ENCODE measurements at regions not wholly inside any gene's neighbourhood (a gene's known extent, or its start where the extent isn't known, plus 50 kb on each side); places are given as distances from the start of the nearest gene placed in this dataset.

GRCh38 chr2:144133936-144134665, 385.8 kb downstream of the ZEB2 start:
- Histone ChIP-seq H3K9ac (ENCODE audit: insufficient read depth, low read length, poor library complexity, severe bottlenecking) (no peak overlapping the region), H2AFZ (ENCODE audit: insufficient read depth, low read depth, low read length, poor library complexity, severe bottlenecking) (no peak overlapping the region), H3K27ac (ENCODE audit: low read depth in 1 of 2, low read length in 2 of 2) (no peak overlapping the region), H3K9me3 (replicated peaks in 1 of 2; ENCODE audit: control insufficient read depth in 1 of 2, insufficient read depth in 1 of 2, low read length in 2 of 2) (no peaks in the 10 kb centered on the region), H3K4me3 (replicated peaks in 1 of 3; ENCODE audit: low read depth in 2 of 3, low read length in 3 of 3) (no peak overlapping the region), H3K4me2 (replicated peaks; ENCODE audit: extremely low read depth, low read length, poor library complexity, severe bottlenecking) (peak overlapping the region; percentile 8), H3K79me2 (ENCODE audit: insufficient read depth, low read length) (no peaks in the 10 kb centered on the region), H3K4me1 (ENCODE audit: control insufficient read depth in 1 of 2, insufficient read depth in 2 of 2, low read length in 2 of 2) (peaks cover 16 to 17% of the 10 kb centered on the region in 2 donors), H3K36me3 (replicated peaks in 1 of 2; ENCODE audit: control insufficient read depth in 1 of 2, insufficient read depth in 2 of 2, low read length in 2 of 2) (no peaks in the 10 kb centered on the region), H3K27me3 (ENCODE audit: control insufficient read depth in 2 of 2, insufficient read depth in 2 of 2, low read length in 2 of 2) (no peaks in the 10 kb centered on the region), H4K20me1 (ENCODE audit: insufficient read depth, low read length) (no peaks in the 10 kb centered on the region)
- intact Hi-C loops (cut with micrococcal nuclease) = no loop called here
- DNase-seq = peak in 1 of 3 donors; percentile 20
- no peaks in the 10 kb centered on the region for H3K9me3 Mint-ChIP-seq
- H3K4me3 Mint-ChIP-seq = no peak overlapping the region
- no peak overlapping the region for H3K27ac Mint-ChIP-seq
- WGBS (ENCODE audit: insufficient coverage) = no CpG with 5 or more reads among the region's 7 CpGs
- no peak for TF ChIP-seq CTCF (IDR thresholded peaks at IDR 0.05)
- peaks cover 2 to 4% of the 10 kb centered on the region in 2 donors for H3K36me3 Mint-ChIP-seq
- H3K4me1 Mint-ChIP-seq = peaks cover 18% of the 10 kb centered on the region
- no peaks in the 10 kb centered on the region for H3K27me3 Mint-ChIP-seq (ENCODE audit: low read depth in 3 of 3)

DNA sequence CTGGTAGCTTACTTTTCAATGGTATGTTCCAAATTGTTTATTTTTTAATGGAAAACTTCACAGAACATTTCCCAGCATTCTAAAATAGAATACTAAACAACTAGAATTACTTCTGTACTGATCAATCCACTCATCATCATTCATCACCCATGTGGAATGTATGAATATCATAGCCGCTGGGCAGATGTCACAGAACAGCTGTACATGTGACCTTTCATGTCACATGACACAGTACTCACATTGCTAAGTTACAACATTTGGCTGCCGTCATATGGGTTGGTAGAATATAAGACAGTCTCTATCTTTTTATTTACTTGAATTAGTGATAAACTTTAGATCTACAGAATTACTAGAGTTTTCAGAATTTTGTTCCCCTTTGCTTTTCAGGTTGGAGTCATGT, 387.6 kb downstream of the ZEB2 start:
- H3K79me2 ChIP-seq (ENCODE audit: insufficient read depth, low read length) = no peaks in the 10 kb centered on the region
- WGBS (ENCODE audit: insufficient coverage) = no CpG with 5 or more reads among the region's 2 CpGs
- no peaks in the 10 kb centered on the region for H3K27me3 Mint-ChIP-seq (ENCODE audit: low read depth in 3 of 3)

More for the DNA sequence above, 387.6 kb downstream of the ZEB2 start:
- Histone ChIP-seq H3K27me3 (ENCODE audit: control insufficient read depth in 2 of 2, insufficient read depth in 2 of 2, low read length in 2 of 2) (no peaks in the 10 kb centered on the region), H3K36me3 (replicated peaks in 1 of 2; ENCODE audit: control insufficient read depth in 1 of 2, insufficient read depth in 2 of 2, low read length in 2 of 2) (no peaks in the 10 kb centered on the region), H3K9me3 (replicated peaks in 1 of 2; ENCODE audit: control insufficient read depth in 1 of 2, insufficient read depth in 1 of 2, low read length in 2 of 2) (no peaks in the 10 kb centered on the region), H3K4me2 (replicated peaks; ENCODE audit: extremely low read depth, low read length, poor library complexity, severe bottlenecking) (no peak overlapping the region), H4K20me1 (ENCODE audit: insufficient read depth, low read length) (no peaks in the 10 kb centered on the region), H3K4me1 (ENCODE audit: control insufficient read depth in 1 of 2, insufficient read depth in 2 of 2, low read length in 2 of 2) (peaks cover 2% of the 10 kb centered on the region in 2 donors), H3K4me3 (replicated peaks in 1 of 3; ENCODE audit: low read depth in 2 of 3, low read length in 3 of 3) (no peak overlapping the region), H3K27ac (ENCODE audit: low read depth in 1 of 2, low read length in 2 of 2) (no peak overlapping the region), H3K9ac (ENCODE audit: insufficient read depth, low read length, poor library complexity, severe bottlenecking) (no peak overlapping the region), H2AFZ (ENCODE audit: insufficient read depth, low read depth, low read length, poor library complexity, severe bottlenecking) (no peak overlapping the region)
- Mint-ChIP-seq H3K4me1 (peaks cover 2% of the 10 kb centered on the region), H3K36me3 (peaks cover 2 to 6% of the 10 kb centered on the region in 2 donors), H3K9me3 (no peaks in the 10 kb centered on the region), H3K4me3 (no peak overlapping the region), H3K27ac (no peak overlapping the region)
- no peak for TF ChIP-seq CTCF (IDR thresholded peaks at IDR 0.05)
- intact Hi-C loops (cut with micrococcal nuclease) = no loop called here
- DNase-seq = no peak

All from CD14-positive monocyte (primary cell).